HG03039 (cell line): ENCODE measurements at regions not wholly inside any gene's neighbourhood (a gene's known extent, or its start where the extent isn't known, plus 50 kb on each side); places are given as distances from the start of the nearest gene placed in this dataset.

Experiments used
- ATAC-seq: cut with Tn5 transposase; IDR thresholded peaks from one replicate; pipeline ENCODE4 v1.9.1; 2021; ENCODE audit warnings: mild to moderate bottlenecking, moderate library complexity; ENCODE audit not compliant: unreplicated experiment

DNA sequence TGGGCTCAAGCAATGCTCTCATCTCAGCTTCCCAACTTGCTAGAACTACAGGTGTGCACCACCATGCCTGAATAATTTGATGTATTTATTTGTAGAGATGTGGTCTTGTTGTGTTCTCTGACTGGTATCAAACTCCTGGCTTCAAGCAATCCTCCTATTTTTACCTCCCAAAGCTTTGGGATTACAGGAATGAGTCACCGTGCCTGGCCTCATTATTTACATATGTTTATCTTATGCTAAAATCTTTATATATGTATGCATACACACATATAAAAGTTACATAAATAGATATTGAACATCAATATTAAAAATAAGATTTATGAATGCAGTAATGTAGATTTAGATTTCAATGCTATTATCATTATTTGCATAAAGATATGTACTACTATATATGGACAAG lies 1634.5 kb upstream of the LRRTM3 start:
- ATAC-seq = no peak

DNA sequence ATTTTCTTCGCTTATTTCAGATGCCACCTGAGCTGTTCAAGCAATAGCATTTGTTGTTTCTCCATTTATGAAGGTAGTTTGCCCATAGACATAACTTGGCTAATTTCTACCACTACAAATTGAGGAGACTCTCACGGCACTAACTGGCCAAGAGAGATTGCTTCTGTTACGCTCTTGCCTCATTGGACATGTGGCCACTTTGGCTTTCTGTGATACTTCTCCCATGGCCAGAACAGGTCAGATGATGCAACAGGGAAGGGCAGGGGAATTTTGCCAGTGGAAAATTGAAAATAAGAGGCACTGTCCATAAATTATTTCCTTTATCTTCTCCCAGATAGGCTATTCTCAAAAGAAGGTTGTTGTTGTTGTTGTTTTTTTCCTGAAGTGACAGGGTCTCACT lies 1633.3 kb upstream of the LRRTM3 start:
- ATAC-seq = no peak

DNA sequence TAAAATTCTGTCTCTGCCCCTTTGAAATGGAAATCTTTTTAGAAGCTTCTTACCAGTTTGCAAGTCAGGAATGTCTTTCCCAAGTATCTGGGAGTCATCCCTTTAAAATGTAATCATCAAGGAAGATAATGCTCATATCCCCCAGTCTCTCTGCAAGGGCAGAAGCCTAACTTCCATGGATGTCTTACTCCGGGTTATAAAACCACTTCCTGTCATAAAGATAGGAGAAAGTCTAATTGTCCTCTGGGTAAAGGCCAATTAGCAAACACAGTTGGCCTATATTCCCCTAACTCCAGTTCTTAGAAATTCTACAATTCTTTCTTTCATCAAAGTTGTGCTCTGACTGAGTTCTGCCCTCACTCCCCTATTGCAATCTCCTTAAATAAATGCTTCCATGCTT lies 1631.5 kb upstream of the LRRTM3 start:
- no peak for ATAC-seq

DNA sequence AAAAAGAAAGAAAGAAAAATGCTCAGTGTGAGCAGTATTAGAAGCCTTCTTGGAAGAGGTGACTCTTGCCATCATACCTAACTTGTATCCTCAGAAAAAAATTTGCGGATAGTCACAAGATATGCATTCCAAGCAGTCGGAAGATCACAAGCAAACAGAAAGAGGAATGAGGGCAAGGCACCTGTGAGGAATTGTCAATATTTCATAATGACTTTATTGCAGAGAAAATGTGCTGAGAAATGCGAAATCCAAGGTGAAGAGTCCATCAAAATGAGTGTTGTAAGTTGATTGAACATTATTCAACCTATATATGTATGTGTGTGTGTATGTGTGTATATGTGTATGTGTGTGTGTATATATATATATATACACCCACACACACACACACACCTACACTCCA lies 1624.7 kb upstream of the LRRTM3 start:
- ATAC-seq = no peak

DNA sequence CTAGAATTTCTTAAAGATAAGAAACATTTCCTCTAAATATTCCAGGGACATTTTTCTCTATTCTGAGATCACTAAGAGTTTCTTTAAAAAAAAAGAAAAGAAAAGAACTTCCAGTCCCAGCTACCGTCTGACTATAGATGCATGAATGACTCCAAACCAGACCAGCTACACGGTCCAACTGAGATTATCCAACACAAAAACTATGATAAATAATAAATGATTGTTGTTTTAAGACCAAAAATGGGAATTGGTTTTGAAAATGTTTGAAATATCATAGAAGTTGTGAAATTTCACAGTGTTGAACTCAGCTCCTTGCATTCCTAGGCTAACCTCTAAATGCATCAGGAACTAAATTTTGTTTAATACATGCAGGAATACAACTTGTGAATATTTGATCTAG lies 1619.6 kb upstream of the LRRTM3 start:
- ATAC-seq = no peak

DNA sequence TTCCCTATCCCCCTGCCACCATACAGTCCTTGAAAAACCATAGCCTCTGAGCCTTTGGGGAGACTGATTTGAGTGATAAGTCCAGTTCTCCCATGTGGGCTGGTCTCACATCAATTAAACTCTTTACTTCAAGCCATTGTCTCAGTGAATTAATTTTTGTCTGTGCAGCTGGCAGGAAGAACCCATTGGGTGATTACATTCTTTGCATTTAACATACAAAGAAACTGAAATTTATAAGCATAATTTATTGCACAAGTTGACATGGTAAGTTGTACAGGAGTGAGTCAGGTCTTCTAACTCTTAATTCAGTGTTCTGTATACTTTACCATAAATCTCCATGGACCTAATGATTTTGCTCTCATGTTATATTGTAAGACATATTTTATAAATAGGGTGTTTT lies 1613.0 kb upstream of the LRRTM3 start:
- ATAC-seq = no peak

DNA sequence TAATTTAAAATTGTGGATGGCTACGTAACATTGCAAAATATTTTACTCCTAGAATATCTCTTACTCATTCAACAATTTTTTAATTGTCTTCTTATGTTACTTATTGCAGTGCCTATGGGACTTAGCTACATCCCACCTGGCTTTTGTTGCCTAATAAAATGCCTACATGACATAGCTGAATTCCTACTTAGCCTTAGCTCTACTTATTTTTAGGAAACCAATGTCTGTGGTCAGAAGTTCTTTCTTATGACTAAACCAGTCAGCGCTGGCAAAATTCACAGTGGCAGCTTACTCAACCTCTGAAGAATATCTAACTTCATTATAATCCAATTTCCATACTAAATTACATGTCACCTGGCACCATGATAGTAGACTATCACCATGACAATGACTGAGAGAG lies 1612.4 kb upstream of the LRRTM3 start:
- ATAC-seq = no peak

DNA sequence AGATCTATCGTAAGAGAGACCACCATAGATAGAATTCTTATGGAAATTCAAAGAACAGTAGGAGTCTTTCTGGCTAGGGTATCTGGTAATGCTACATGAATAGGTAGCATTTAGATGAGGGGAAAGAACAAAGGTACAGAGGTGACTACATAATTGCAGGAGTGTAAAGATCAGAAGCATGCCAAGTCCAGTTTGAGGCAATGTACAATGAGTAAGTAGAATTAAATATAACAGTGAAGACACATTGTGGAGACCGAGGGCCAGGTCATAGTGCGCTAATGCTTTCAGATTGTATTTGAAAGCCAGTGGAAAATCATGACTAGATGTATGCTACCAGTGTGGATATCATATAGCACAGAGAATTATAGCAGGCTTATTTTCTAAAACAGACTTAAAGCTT lies 1611.6 kb upstream of the LRRTM3 start:
- ATAC-seq = no peak

DNA sequence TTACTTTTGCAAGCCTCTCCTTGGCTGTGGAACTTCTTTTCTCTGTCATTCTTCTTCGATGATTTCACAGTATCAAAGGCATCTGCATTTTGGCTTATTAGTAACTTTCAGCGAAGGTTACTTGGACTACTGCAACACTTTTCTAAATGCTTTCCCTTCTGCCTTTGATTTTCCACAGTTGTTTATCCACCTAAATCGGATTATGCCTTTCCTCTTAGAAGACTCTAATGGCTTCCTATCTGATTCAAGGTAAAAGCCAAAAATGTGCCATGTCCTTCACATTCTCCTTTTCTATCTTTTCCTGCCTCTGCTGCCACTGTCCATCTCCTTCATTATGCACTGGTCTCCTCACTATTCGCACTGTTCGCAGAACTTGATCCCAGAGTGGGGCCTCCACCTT lies 1606.3 kb upstream of the LRRTM3 start:
- ATAC-seq = no peak

DNA sequence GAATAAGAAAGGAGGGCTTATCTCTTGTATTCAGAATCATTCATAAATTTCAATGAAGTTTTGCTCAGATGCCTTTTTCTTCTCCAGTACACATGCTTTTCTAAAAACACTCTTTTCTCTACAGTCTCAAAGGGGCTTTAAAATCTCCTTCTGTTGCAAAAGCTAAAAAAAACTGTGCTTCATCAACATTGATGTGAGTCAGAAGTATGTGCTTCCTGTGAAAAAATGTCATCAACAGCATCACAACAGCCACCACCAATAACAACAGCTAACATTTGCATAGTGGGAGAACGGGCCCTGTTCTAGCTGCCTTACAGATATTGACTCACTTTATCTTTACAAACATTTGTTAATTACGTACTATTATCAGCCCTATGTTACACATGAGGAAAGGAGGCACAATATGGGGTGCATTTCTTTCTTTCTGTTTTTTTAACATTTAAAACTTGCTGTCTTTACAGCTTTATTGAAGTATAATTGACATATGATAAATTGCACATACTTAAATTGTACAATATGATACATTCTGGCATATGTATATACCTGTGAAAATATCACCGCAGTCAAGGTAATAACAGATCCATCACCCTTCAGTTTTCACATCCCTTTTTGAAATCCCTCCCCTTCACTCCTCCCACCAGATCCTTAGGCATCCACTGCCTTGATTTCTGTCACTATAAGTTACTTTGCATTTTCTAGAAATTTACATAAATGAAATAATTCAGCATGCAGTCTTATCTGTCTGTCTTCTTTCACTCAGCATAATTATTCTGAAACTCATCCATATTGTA lies 1605.4 kb upstream of the LRRTM3 start:
- no peak for ATAC-seq

DNA sequence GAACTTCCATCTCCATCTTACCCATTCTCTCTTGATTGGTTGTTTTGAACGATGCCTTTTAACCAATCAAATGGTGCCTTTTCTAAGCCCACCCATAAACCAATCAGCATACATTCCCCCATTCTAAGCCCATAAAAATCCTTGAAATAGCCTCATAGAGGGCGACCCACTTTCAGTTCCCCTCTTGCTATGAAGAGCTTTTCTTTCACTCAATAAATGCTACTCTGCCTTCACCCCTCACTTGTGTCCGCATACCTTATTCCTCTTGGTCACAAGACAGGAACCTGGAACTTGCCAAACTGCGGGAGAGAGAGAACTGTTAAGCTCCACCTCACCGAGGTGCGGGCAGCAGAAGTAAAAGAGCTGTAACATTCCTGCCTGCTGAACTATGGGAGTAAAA lies 1602.0 kb upstream of the LRRTM3 start:
- ATAC-seq = no peak

DNA sequence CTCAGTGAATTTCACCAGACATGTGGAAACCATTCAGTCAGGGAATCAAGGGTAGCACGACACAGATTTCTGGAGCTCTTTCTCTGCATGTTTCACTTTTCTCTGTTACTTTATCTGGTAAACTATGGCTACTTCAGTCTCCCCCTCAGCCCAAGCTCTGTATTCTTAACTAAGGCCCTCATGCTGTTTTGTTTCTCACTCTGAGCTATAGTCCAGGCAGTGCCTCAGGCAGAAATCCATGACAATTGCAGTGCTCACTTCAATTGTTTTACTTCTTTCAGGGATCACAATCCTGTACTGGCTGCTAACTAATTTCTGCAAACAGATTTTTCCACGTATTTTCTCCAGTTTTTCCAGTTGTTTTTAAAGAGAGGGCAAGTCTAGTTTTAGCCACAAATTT lies 1599.9 kb upstream of the LRRTM3 start:
- no peak for ATAC-seq

DNA sequence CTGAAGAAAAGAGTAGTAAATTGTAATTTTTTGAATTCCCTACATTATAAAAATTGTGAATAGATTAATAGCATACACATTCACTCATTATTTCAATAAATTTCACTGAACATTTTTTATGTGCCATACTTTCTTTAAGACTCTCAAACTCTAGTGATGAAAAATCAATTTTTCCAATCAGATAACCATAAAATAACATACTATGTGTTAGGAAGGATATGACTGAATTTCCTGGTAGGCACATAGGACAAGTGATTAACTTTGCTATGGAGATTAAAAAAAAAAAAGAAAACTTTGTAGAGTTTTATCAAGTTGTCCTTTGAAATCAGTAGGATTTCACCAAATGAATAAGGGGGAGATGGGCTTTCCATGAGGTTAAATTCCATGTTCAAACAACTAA lies 1597.3 kb upstream of the LRRTM3 start:
- ATAC-seq = no peak

DNA sequence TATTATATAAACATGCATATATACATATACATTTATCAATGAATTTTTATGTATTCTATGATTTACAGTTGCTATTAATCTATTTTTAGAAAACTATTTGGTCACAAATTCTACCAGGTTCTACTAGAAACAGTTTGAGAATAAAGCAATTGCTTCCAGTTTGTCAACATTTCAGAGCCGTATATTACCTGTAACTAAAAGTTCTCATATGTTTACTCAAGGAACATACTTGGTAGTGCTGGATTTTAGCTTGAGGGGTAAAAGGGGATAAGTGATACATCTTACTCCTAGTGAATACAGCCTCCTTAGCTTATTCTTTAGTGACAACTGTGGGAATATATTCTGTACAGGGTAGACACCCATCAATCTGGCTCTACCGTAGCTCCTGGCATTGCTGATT lies 1590.5 kb upstream of the LRRTM3 start:
- ATAC-seq = no peak

DNA sequence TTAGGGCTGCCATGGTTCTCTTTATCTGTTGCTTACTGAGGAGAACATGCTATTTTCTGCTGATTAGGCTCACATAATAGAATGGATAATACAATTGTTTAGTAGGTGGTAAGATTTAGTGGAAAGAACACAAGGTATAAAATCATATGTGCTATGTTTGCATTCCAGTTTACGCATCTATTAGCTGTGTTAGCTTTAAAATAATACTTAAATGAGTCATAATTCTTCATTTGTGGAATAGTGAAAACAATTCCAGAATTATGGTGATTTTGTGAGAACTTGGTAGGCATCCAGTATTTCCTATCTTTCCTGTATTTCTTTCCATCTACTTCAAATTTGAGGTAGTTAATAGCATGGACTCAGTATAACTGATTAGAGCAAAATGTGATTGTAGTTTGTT lies 1585.5 kb upstream of the LRRTM3 start:
- no peak for ATAC-seq

DNA sequence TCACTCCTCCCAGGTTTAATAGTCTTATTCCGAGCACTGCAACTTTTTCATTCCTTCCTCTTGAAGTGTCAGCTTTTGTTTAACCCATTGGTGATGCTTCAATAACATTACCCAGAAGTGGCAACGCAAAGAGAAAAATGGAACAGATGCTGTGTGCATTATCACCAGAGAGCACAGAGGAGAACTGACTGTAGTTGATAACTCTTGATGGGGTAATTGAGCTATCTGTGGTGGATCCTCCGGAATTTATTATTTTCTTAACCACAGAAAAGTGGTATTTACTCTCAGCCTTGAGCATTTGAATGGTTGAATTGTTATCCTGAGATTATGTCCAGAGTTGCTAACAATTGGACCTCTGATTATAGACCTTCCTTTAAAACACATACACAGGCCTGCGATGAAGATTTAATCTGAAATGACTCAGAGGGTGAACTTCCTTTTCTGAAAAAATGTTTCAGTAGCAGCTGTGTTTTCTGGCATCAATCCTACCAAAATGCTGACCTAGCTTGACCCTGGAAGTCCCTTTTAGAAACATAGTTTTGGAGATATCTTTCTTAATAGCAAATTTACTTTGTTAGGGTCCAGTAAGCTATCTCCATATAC lies 1584.4 kb upstream of the LRRTM3 start:
- ATAC-seq = no peak

DNA sequence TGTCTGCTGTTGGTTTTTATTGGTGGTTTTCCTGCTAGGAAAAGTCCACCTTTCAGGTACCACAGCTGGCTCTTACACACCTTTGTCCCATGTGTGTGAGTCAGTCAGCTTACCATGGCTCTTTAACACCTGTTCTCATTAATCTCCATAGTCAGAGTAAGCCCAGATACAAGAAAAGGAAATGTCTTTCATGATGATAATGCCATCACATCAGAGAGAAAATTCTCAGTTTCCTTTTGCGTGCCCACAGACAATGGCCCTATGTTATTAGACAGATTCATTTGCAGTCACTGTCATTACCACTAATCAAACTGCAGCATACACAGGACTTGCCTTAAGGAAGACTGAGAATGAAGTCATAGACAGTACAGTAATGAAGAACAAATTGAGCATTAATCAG lies 1583.6 kb upstream of the LRRTM3 start:
- no peak for ATAC-seq

DNA sequence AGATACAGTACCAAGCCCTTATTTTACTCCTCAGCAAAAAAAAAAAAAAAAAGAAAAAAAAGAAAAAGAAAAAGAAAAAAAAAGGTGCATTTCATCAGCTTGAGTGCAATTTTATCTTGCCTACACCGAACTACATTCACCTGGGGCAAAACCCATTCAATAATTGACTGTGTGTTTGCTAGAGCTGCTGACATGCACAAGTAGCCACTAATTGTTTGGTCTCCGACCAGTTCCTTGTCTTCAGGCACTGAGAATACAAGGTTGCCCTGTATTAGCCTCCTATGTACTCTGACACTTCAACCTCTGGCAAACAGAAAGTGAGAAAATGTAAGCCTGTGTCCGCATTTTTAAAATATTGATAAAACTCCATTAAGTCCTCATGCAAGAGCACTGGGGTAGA lies 1579.4 kb upstream of the LRRTM3 start:
- ATAC-seq = no peak

DNA sequence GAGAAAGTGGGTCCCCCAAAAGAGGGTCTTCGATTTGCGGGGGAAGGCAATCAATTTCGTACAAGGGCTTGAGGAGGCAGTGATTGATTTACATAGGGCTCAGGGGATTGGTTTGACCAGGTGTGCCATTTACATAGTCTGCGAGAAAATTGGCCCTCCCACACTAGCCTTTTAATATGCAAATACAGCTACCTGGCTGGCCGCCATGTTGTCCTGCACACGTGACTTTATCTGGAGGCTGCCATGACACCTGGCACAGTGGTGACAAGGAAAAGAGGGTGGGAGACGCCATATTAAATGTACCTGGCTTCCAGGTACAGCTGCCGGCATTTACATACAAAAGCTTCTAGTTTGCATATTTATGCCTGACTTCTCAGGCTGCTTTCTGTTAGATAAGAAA lies 1577.2 kb upstream of the LRRTM3 start:
- no peak for ATAC-seq

DNA sequence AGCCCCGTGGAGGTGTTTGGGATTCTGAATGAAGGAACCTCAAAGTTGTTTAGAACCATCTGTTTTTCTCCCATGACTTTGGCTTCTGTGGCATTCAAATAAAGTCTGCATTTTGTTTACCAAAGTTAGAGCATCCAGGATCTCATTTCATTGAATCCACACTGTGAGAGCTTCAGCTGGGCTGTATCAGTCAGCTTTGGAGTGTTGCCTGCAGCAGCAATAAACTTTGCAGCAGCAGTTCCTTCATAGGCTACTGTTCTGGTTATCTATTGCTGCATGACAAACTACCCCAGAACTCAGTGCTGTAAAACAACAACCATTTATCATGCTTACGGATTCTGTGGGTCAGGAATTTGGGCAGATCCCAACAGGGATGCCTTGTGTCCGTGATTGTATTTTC lies 1575.2 kb upstream of the LRRTM3 start:
- ATAC-seq = no peak

DNA sequence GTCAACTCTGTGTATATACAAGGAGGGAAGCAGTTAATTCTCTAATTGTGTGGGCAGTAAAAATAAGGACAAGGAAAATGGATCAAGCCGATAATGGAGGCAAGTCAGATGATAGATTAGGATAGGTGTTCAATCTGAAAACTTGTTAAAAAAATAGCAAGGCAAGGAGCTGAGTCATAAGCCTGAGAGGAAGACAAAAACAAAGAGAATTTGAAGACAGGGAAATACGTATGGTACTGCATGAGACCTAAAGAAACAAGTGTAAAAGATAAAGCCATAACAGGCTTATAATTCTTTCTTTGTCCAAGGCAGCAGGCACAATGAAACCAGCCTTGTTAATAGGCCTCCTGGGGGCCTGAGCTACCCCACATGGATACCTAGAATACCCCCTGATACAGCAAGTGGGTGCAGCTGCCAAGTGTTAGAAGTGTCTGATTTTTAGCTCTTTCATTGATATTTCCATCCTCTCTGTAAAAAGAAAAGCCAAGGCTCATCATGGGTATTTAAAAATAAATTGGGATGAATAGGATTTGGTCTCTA lies 1570.6 kb upstream of the LRRTM3 start:
- no peak for ATAC-seq

DNA sequence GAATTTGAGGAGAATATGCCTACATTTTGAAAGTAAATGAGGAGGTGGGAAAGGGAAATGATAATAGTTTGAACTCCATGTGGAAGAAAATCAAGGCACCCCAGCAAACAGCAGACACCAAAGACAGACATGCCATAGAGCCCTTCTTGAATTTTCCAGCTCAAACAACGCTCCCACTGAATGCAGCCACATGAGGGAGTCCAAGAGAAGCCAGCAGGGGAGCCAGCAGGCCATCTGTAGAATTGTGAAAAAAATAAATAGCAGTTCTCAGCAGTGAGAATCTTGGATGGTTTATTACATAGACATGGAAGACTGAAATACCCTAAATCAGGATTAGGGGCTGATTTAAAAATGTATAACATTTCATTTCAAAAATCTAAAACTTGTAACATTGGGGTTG lies 1567.3 kb upstream of the LRRTM3 start:
- no peak for ATAC-seq

DNA sequence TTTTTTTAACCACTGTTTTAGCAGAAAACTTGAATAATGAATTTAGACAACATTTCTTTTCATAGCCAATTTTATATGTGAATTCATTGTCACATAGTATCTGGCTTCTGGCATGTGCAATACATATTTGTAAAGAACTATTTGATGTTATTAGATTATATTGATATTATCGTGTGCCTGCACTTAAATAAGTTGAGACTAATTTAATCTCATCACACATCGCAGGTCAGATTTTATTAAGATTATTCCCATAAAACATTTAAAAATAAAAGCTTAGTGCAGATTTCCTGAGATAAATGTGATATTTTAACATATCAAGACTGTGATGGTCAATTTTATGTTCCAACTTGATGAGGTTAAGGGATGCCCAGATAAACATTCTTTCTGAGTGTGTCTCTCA lies 1565.3 kb upstream of the LRRTM3 start:
- ATAC-seq = no peak
